ENCODE measurements at regions not wholly inside any gene's neighbourhood (a gene's known extent, or its start where the extent isn't known, plus 50 kb on each side); places are given as distances from the start of the nearest gene placed in this dataset.

DNA sequence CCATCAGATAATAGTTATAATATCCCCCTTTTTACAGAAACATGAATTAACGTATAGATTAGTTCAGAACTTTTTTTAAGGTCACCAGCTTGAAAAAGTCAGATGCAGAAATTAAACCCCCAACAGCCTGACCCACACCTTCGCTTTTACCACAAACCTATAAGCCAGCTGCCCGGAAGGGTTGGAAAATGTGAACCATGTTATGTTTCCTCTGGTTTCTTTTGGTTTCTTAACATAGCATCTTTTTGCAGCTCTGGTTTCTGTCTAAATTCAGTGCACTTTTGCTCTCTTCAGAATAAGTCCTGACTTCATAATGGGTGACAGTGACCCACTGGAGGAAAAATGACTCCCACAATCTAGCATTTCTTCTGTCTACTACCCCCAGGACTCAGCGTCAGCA, 381.7 kb upstream of the DDX18 start:
- TF ChIP-seq CTCF (conservative IDR thresholded peaks at IDR 0.05; ENCODE audit: low read length): no peak
- no peak for TF ChIP-seq EZH2phosphoT487 (IDR thresholded peaks at IDR 0.05; ENCODE audit: borderline replicate concordance, low read depth, low read length)
